AG10803 (cell line): ENCODE measurements at regions not wholly inside any gene's neighbourhood (a gene's known extent, or its start where the extent isn't known, plus 50 kb on each side); places are given as distances from the start of the nearest gene placed in this dataset.
A peak's percentile ranks its signal among the peaks of the same experiment; 100 is the strongest.
"Not testable (repeated sequence)": the region's sequence is repeated elsewhere in the genome, so short reads cannot be mapped to it uniquely, and the experiment has no call there.

Experiments used
- DNase-seq: peaks from one replicate; pipeline ENCODE4 v3.0.0; 2010; ENCODE audit warnings: low read depth
- H3K4me3 ChIP-seq: 2 replicates; pipeline ENCODE4 v1.5.1; 2011; ENCODE audit warnings: mild to moderate bottlenecking, low read length, control low read depth
- CTCF ChIP-seq: conservative IDR thresholded peaks from 2 replicates; pipeline ENCODE4 v1.5.1; 2011; ENCODE audit warnings: mild to moderate bottlenecking, low read length, control low read depth, inconsistent platforms

DNA sequence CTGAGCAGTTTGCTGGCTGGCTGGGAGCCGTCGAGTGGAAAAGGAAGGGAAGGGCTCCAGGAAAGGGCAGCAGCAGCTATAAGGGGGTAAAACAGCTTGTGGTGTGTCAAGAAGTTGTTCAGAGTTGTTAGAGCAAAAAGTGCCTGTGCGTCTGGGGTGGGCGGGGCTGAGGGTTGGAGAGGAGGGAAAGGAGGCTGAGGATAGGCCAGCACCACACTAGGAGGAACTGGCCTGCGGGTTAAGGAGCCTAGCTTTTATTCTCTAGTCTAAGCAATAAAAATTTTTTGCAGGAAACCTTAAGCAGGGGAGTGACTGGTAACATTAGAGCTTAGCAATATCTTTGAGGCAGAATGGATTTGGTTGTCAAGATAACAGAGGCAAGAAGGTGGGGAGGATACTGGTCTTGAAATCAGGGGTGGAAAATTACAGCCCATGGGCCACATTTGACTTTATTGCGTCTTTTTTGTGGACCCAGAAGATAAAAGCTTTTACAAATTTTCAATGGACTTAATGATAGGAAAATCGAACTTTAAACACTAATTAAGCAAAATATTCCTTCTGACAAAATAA is 134.5 kb upstream of the AADACL2 start:
- H3K4me3 ChIP-seq: no peak overlapping the region
- DNase-seq: no peak
- no peak for TF ChIP-seq CTCF

- DNase-seq: no peak
- no peak for TF ChIP-seq CTCF
- H3K4me3 ChIP-seq: no peak overlapping the region
Measured at GRCh38 chr3:151596940-151597339, 136.1 kb upstream of the IGSF10 start.

DNA sequence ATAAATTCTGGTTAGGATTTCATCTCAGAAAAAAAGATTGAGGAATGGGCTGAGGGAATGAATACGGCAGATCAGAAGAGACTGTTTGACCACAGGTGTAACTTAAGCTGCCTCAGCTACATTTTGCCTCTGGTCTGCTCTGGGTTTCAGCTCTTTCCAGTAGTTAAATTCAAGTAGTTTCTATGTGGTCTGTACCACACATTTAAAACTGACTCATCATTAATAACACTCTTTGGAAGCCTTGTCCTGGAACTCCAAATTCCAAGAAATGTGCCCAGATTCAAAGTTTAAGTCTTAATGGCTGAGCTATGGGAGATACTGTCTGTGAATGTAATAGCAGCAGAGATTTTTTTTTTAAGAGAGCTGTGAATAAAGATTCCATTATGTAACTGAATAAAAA is 133.1 kb upstream of the IGSF10 start:
- H3K4me3 ChIP-seq: no peak overlapping the region
- TF ChIP-seq CTCF: no peak
- DNase-seq: peak; percentile 69

DNA sequence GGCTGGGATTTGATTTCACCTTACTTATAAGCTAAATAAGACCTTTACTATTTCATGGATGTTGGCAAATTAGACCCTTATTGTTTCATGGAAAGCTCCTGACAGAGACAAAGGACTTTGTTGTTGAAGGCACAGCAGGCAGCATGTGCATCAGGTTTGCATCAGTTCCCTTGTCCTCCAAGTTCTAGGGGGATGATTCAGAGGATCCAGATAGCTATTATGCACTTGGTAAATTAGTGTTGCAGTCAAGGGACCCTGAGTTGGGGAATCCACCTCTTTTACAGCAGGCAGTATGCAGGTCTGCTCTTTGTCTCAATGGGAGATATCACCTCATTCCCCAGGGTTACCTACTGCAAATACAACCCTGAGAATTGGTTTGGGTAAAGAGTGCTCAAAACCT is 131.4 kb upstream of the IGSF10 start:
- no peak for TF ChIP-seq CTCF
- no peak overlapping the region for H3K4me3 ChIP-seq
- DNase-seq: no peak

- no peak overlapping the region for H3K4me3 ChIP-seq
- TF ChIP-seq CTCF: no peak
- no peak for DNase-seq
Measured at GRCh38 chr3:151591441-151591840, 130.6 kb upstream of the IGSF10 start.

DNA sequence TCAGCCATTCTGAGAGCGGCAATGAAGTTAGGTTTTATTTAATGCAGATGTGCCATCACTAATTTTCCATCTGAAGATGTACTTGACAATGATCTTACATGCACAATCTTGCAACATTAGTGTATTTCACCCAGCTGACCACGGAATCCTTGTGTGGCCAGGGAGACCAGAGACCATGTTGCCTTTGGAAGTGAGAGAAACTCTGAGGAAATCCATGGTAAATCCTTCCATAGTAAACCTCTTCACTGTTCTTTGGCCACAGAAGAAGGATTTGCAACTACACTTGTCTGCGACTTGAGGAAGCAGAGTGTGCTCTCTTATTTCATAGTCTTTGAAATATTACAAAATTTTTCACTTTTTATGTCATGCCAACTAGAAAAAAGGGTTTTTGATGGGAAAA is 128.4 kb upstream of the IGSF10 start:
- TF ChIP-seq CTCF: no peak
- H3K4me3 ChIP-seq: no peak overlapping the region
- DNase-seq: peak; percentile 61

DNA sequence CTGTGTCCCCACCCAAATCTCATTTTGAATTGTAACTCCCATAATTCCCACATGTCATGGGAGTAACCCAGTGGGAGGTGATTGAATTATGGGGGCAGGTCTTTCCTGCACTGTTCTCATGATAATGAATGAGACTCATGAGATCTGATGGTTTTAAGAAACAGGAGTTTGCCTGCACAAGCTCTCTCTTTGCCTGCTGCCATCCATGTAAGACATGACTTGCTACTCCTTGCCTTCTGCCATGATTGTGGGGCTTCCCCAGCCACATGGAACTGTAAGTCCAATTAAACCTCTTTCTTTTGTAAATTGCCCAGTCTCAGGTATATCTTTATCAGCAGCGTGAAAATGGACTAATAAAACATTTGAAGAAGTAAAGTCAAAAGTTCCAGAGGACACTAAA is 126.8 kb upstream of the IGSF10 start:
- DNase-seq, H3K4me3 ChIP-seq: not testable (repeated sequence)

- DNase-seq: peak; percentile 31
- H3K4me3 ChIP-seq: no peak overlapping the region
- no peak for TF ChIP-seq CTCF
Measured at GRCh38 chr3:151584566-151584965, 123.7 kb upstream of the IGSF10 start.
